Activated CD4-positive, alpha-beta T cell treated with anti-CD3 and anti-CD28 coated beads, Interleukin-10, Interleukin-2, amounts not matched to agents 100 ng/mL and 50 ng/mL, durations not matched to agents 16 hours and 8 hours (primary cell): ENCODE measurements at regions not wholly inside any gene's neighbourhood (a gene's known extent, or its start where the extent isn't known, plus 50 kb on each side); places are given as distances from the start of the nearest gene placed in this dataset.

Experiments
- DNase-seq: peaks from one replicate; pipeline ENCODE4 v3.0.0-alpha.2; 2020

GRCh38 chr4:63460075-63460474, 949.2 kb downstream of the TECRL start:
- no peak for DNase-seq

- no peak for DNase-seq
Measured at GRCh38 chr4:63459329-63459728, 949.9 kb downstream of the TECRL start.

GRCh38 chr4:63458010-63458409, 951.2 kb downstream of the TECRL start:
- no peak for DNase-seq

- no peak for DNase-seq
Measured at GRCh38 chr4:63440236-63440635, 969.0 kb downstream of the TECRL start.

- DNase-seq, result no peak
Measured at GRCh38 chr4:63430105-63430504, 979.1 kb downstream of the TECRL start.

GRCh38 chr4:63396269-63396668, 1013.0 kb downstream of the TECRL start:
- DNase-seq, result no peak

GRCh38 chr4:63393544-63393943, 1015.7 kb downstream of the TECRL start:
- no peak for DNase-seq

- no peak for DNase-seq
Measured at GRCh38 chr4:63379750-63380522, 1029.3 kb downstream of the TECRL start.

GRCh38 chr4:63371001-63371400, 1038.2 kb downstream of the TECRL start:
- DNase-seq, result no peak

- no peak for DNase-seq
Measured at GRCh38 chr4:63361628-63362027, 1047.6 kb downstream of the TECRL start.

GRCh38 chr4:63361066-63361465, 1048.2 kb downstream of the TECRL start:
- DNase-seq, result no peak

GRCh38 chr4:63349674-63350025, 1059.6 kb downstream of the TECRL start:
- no peak for DNase-seq

GRCh38 chr4:63348735-63349673, 1060.2 kb downstream of the TECRL start:
- no peak for DNase-seq

- no peak for DNase-seq
Measured at GRCh38 chr4:63325140-63325539, 1084.1 kb downstream of the TECRL start.

GRCh38 chr4:63316633-63317032, 1092.6 kb downstream of the TECRL start:
- DNase-seq, result no peak

- no peak for DNase-seq
Measured at GRCh38 chr4:63315651-63316050, 1093.6 kb downstream of the TECRL start.

GRCh38 chr4:63308697-63309096, 1100.6 kb downstream of the TECRL start:
- DNase-seq, result no peak

- DNase-seq, result no peak
Measured at GRCh38 chr4:63302792-63303191, 1106.5 kb downstream of the TECRL start.

GRCh38 chr4:63302078-63302477, 1107.2 kb downstream of the TECRL start:
- DNase-seq, result no peak

GRCh38 chr4:63296773-63297172, 1112.5 kb downstream of the TECRL start:
- DNase-seq, result no peak

GRCh38 chr4:63275491-63275890, 1133.8 kb downstream of the TECRL start:
- no peak for DNase-seq

GRCh38 chr4:63269156-63269555, 1140.1 kb downstream of the TECRL start:
- no peak for DNase-seq

GRCh38 chr4:63233671-63234070, 1175.6 kb downstream of the TECRL start:
- DNase-seq, result no peak

- DNase-seq, result no peak
Measured at GRCh38 chr4:63232058-63232457, 1177.2 kb downstream of the TECRL start.
